Activated CD8-positive, alpha-beta memory T cell treated with anti-CD3 and anti-CD28 coated beads for 36 hours (primary cell): ENCODE measurements at regions not wholly inside any gene's neighbourhood (a gene's known extent, or its start where the extent isn't known, plus 50 kb on each side); places are given as distances from the start of the nearest gene placed in this dataset.
"Not testable (repeated sequence)": the region's sequence is repeated elsewhere in the genome, so short reads cannot be mapped to it uniquely, and the experiment has no call there.

ENCODE experiments used
- CTCF ChIA-PET: fragments of 350-600 bp; sonication (Branson Sonifier 250); formaldehyde crosslinking; loops from one replicate; lab custom pipeline; 2021; ENCODE audit warnings: antibody characterized with exemption; lab: Charles Lee
- POLR2A ChIA-PET: fragments of 350-600 bp; sonication (Branson Sonifier 250); formaldehyde crosslinking; loops from one replicate; lab custom pipeline; 2021; ENCODE audit warnings: antibody characterized with exemption; lab: Charles Lee

GRCh38 chr13:30816736-30817135 lies 81.4 kb downstream of the ALOX5AP start:
- CTCF ChIA-PET = interaction anchor here (0.9 kb wide), 1 partner anchor 10 kb away, joined by 3 read pairs; no protein-coding TSS in a partner anchor
- POLR2A ChIA-PET = no interaction called here

- CTCF ChIA-PET = no interaction called here
- POLR2A ChIA-PET = no interaction called here
Observed at GRCh38 chr13:30818323-30818960, 83.1 kb downstream of the ALOX5AP start.

GRCh38 chr13:30819136-30819888 lies 84.0 kb downstream of the ALOX5AP start:
- ChIA-PET POLR2A (interaction anchor here (0.7 kb wide), 1 partner anchor 46 kb away, joined by 4 read pairs; no protein-coding TSS in a partner anchor), CTCF (no interaction called here)

- ChIA-PET CTCF (no interaction called here), POLR2A (no interaction called here)
Observed at GRCh38 chr13:30821421-30821820, 84.7 kb upstream of the MEDAG start.

- ChIA-PET CTCF (no interaction called here), POLR2A (no interaction called here)
Observed at GRCh38 chr13:30824651-30825050, 81.4 kb upstream of the MEDAG start.

- ChIA-PET CTCF (no interaction called here), POLR2A (no interaction called here)
Observed at GRCh38 chr13:30826911-30827577, 79.0 kb upstream of the MEDAG start.

GRCh38 chr13:30827578-30827925 lies 78.5 kb upstream of the MEDAG start:
- POLR2A ChIA-PET = no interaction called here
- CTCF ChIA-PET = no interaction called here

GRCh38 chr13:30829145-30829832 lies 76.8 kb upstream of the MEDAG start:
- POLR2A ChIA-PET = no interaction called here
- CTCF ChIA-PET = no interaction called here

GRCh38 chr13:30829833-30830637 lies 76.0 kb upstream of the MEDAG start:
- CTCF ChIA-PET = no interaction called here
- POLR2A ChIA-PET = no interaction called here

- ChIA-PET POLR2A (no interaction called here), CTCF (no interaction called here)
Observed at GRCh38 chr13:30830638-30830965, 75.5 kb upstream of the MEDAG start.

- ChIA-PET CTCF (interaction anchor here (1.4 kb wide), 1 partner anchor 34 kb away, joined by 3 read pairs; no protein-coding TSS in a partner anchor), POLR2A (no interaction called here)
Observed at GRCh38 chr13:30831515-30831914, 74.6 kb upstream of the MEDAG start.

- POLR2A ChIA-PET = no interaction called here
- CTCF ChIA-PET = interaction anchor here (1.4 kb wide), 1 partner anchor 33 kb away, joined by 3 read pairs; no protein-coding TSS in a partner anchor
Observed at GRCh38 chr13:30832377-30832776, 73.7 kb upstream of the MEDAG start.

- CTCF ChIA-PET = interaction anchor here (0.8 kb wide), 1 partner anchor 29 kb away, joined by 3 read pairs; no protein-coding TSS in a partner anchor
- POLR2A ChIA-PET = no interaction called here
Observed at GRCh38 chr13:30832845-30833332, 73.2 kb upstream of the MEDAG start.

- ChIA-PET CTCF (interaction anchor here (1.1 kb wide), 1 partner anchor 30 kb away, joined by 3 read pairs; no protein-coding TSS in a partner anchor), POLR2A (no interaction called here)
Observed at GRCh38 chr13:30835442-30835841, 70.6 kb upstream of the MEDAG start.

- ChIA-PET POLR2A (no interaction called here), CTCF (no interaction called here)
Observed at GRCh38 chr13:30837227-30838159, 68.6 kb upstream of the MEDAG start.

GRCh38 chr13:30839636-30840035 lies 66.4 kb upstream of the MEDAG start:
- POLR2A ChIA-PET, CTCF ChIA-PET: not testable (repeated sequence)

GRCh38 chr13:30840515-30840914 lies 65.6 kb upstream of the MEDAG start:
- POLR2A ChIA-PET = no interaction called here
- CTCF ChIA-PET = no interaction called here

GRCh38 chr13:30841154-30841553 lies 64.9 kb upstream of the MEDAG start:
- POLR2A ChIA-PET = no interaction called here
- CTCF ChIA-PET = no interaction called here
